GM19395 (cell line): ENCODE measurements at regions not wholly inside any gene's neighbourhood (a gene's known extent, or its start where the extent isn't known, plus 50 kb on each side); places are given as distances from the start of the nearest gene placed in this dataset.
"Not testable (repeated sequence)": the region's sequence is repeated elsewhere in the genome, so short reads cannot be mapped to it uniquely, and the experiment has no call there.

ENCODE experiments used
- ATAC-seq: cut with Tn5 transposase; IDR thresholded peaks from one replicate; pipeline ENCODE4 v1.9.1; 2021; ENCODE audit warnings: mild to moderate bottlenecking, moderate library complexity; ENCODE audit not compliant: unreplicated experiment

- ATAC-seq = no peak
Observed at GRCh38 chr11:23320131-23320530, 459.9 kb upstream of the CCDC179 start.

GRCh38 chr11:23335586-23335985 is 475.3 kb upstream of the CCDC179 start:
- not testable (repeated sequence) for ATAC-seq

GRCh38 chr11:23336961-23337360 is 476.7 kb upstream of the CCDC179 start:
- no peak for ATAC-seq

GRCh38 chr11:23353611-23354010 is 493.3 kb upstream of the CCDC179 start:
- no peak for ATAC-seq

GRCh38 chr11:23359297-23359696 is 499.0 kb upstream of the CCDC179 start:
- no peak for ATAC-seq

GRCh38 chr11:23364076-23364475 is 503.8 kb upstream of the CCDC179 start:
- ATAC-seq = no peak

- ATAC-seq = no peak
Observed at GRCh38 chr11:23370580-23371275, 510.5 kb upstream of the CCDC179 start.

GRCh38 chr11:23377909-23378308 is 517.6 kb upstream of the CCDC179 start:
- no peak for ATAC-seq

- no peak for ATAC-seq
Observed at GRCh38 chr11:23391031-23391430, 530.8 kb upstream of the CCDC179 start.

GRCh38 chr11:23398052-23398451 is 537.8 kb upstream of the CCDC179 start:
- ATAC-seq = no peak

- no peak for ATAC-seq
Observed at GRCh38 chr11:23399995-23400394, 539.7 kb upstream of the CCDC179 start.

- ATAC-seq = no peak
Observed at GRCh38 chr11:23403210-23404185, 543.2 kb upstream of the CCDC179 start.

- ATAC-seq = no peak
Observed at GRCh38 chr11:23404225-23405160, 544.2 kb upstream of the CCDC179 start.

- no peak for ATAC-seq
Observed at GRCh38 chr11:23405350-23405937, 545.2 kb upstream of the CCDC179 start.

GRCh38 chr11:23406131-23406819 is 546.0 kb upstream of the CCDC179 start:
- ATAC-seq = no peak

GRCh38 chr11:23413057-23413456 is 552.8 kb upstream of the CCDC179 start:
- no peak for ATAC-seq

- no peak for ATAC-seq
Observed at GRCh38 chr11:23423104-23423503, 562.8 kb upstream of the CCDC179 start.

GRCh38 chr11:23423656-23424055 is 563.4 kb upstream of the CCDC179 start:
- no peak for ATAC-seq

GRCh38 chr11:23425381-23425780 is 565.1 kb upstream of the CCDC179 start:
- ATAC-seq = no peak

GRCh38 chr11:23429569-23429968 is 569.3 kb upstream of the CCDC179 start:
- ATAC-seq = no peak
